Psoas muscle (tissue), 7 donors: ENCODE measurements at regions not wholly inside any gene's neighbourhood (a gene's known extent, or its start where the extent isn't known, plus 50 kb on each side); places are given as distances from the start of the nearest gene placed in this dataset.

Source experiments
- ATAC-seq, 4 donors: fragments of 200-7000 bp; cut with Tn5 transposase; one replicate each; pipeline ENCODE4 v1.9.1; 2020; ENCODE audit warnings: moderate library complexity in 3 of 4, mild to moderate bottlenecking in 2 of 4
- DNase-seq, 2 donors: peaks; one replicate each; pipeline ENCODE4 v3.0.0-alpha.2; 2020
- H3K27ac ChIP-seq: fragments of 200-600 bp; one replicate; pipeline ENCODE4 v1.8.0; 2022
- H3K27me3 ChIP-seq, 3 donors: fragments of 200-600 bp in 1 of 3; one replicate each; pipeline versions ENCODE4 v1.6.1 to v1.8.0; 2013 to 2022; ENCODE audit warnings: low read length in 2 of 3, mild to moderate bottlenecking in 2 of 3, moderate library complexity in 1 of 3; ENCODE audit not compliant: insufficient read depth in 3 of 3
- H3K36me3 ChIP-seq, 2 donors: fragments of 200-600 bp in 1 of 2; one replicate each; pipeline versions ENCODE4 v1.6.1 to v1.8.0; 2013 to 2022; ENCODE audit warnings: low read depth in 1 of 2, mild to moderate bottlenecking in 1 of 2, moderate library complexity in 1 of 2; ENCODE audit not compliant: insufficient read depth in 1 of 2
- H3K4me1 ChIP-seq: fragments of 200-600 bp; one replicate; pipeline ENCODE4 v1.8.0; 2022
- H3K4me3 ChIP-seq: fragments of 200-600 bp; one replicate; pipeline ENCODE4 v1.8.0; 2022; ENCODE audit warnings: mild to moderate bottlenecking
- H3K9me3 ChIP-seq: fragments of 200-600 bp; one replicate; pipeline ENCODE4 v1.8.0; 2022
- CTCF ChIP-seq: fragments of 200-600 bp; IDR thresholded peaks from one replicate; pipeline ENCODE4 v1.8.0; 2022; ENCODE audit warnings: antibody characterized with exemption
- WGBS, 3 donors: extraction: QIAGEN DNeasy Blood & Tissue Kit; methylation state at CpG; one replicate each; pipeline versions ENCODE4 v1.1.6 to v1.1.7; 2013; 5-methylcytosine and 5-hydroxymethylcytosine counted together
- intact Hi-C, 2 donors: fragments of 100-400 bp; cut with DNase I; formaldehyde crosslinking; loops; one replicate each; pipeline versions ENCODE4 v1.11.0 to v1.14.2; 2022
- donor health status: healthy with polysubstance abuse.
- donor health status: DM: no; HTN: no; CAD: no; lungs with moderate emphysema.
- donor health status: Bipolar disorder and iron deficiency.
- donor health status: healthy.
- donor health status: DM: yes; HTN: yes; CAD: no.
- donor health status: DM: no; HTN: no; CAD: no.
- donor health status: DM: yes; HTN: yes; CAD: no.

- no peaks in the 10 kb centered on the region for H3K4me1 ChIP-seq
- no peak overlapping the region for H3K4me3 ChIP-seq
- DNase-seq (no peak), ATAC-seq (no peak)
- no peak overlapping the region for H3K27ac ChIP-seq
- TF ChIP-seq CTCF = no peak
- H3K9me3 ChIP-seq = no peaks in the 10 kb centered on the region
- intact Hi-C loops = no loop called here
- H3K27me3 ChIP-seq = no peaks in the 10 kb centered on the region
- H3K36me3 ChIP-seq = no peaks in the 10 kb centered on the region
Measured at GRCh38 chr1:83798965-83799364, 200.0 kb downstream of the TTLL7 start.

GRCh38 chr1:83796409-83796808 is 202.5 kb downstream of the TTLL7 start:
- ATAC-seq (no peak), DNase-seq (no peak)
- WGBS, 3 donors = 81 to 84% (median 84%) methylated on average over 4 of the region's 4 CpGs
- TF ChIP-seq CTCF = no peak
- intact Hi-C loops = no loop called here
- H3K4me1 ChIP-seq = no peaks in the 10 kb centered on the region
- H3K4me3 ChIP-seq = no peak overlapping the region
- H3K27me3 ChIP-seq = no peaks in the 10 kb centered on the region
- no peaks in the 10 kb centered on the region for H3K36me3 ChIP-seq
- no peak overlapping the region for H3K27ac ChIP-seq
- no peaks in the 10 kb centered on the region for H3K9me3 ChIP-seq

- intact Hi-C loops = no loop called here
- Histone ChIP-seq H3K36me3 (no peaks in the 10 kb centered on the region), H3K4me1 (no peaks in the 10 kb centered on the region), H3K27me3 (no peaks in the 10 kb centered on the region), H3K9me3 (no peaks in the 10 kb centered on the region), H3K4me3 (no peak overlapping the region), H3K27ac (no peak overlapping the region)
- no peak for TF ChIP-seq CTCF
- DNase-seq (no peak), ATAC-seq (no peak)
- 81 to 90% (median 86%) methylated on average over 2 of the region's 2 CpGs for WGBS, 3 donors
Measured at GRCh38 chr1:83794384-83794783, 204.5 kb downstream of the TTLL7 start.

GRCh38 chr1:83791821-83792437 is 207.0 kb downstream of the TTLL7 start:
- intact Hi-C loops = no loop called here

More at GRCh38 chr1:83791821-83792437, 207.0 kb downstream of the TTLL7 start:
- DNase-seq (no peak), ATAC-seq (no peak)
- no peak for TF ChIP-seq CTCF
- Histone ChIP-seq H3K27ac (no peak overlapping the region), H3K27me3 (no peaks in the 10 kb centered on the region), H3K4me3 (no peak overlapping the region), H3K36me3 (no peaks in the 10 kb centered on the region), H3K9me3 (no peaks in the 10 kb centered on the region), H3K4me1 (no peaks in the 10 kb centered on the region)
- WGBS, 3 donors = 91 to 95% (median 92%) methylated on average over 3 of the region's 3 CpGs
